ENCODE measurements at regions not wholly inside any gene's neighbourhood (a gene's known extent, or its start where the extent isn't known, plus 50 kb on each side); places are given as distances from the start of the nearest gene placed in this dataset.

- ATAC-seq (no peak), DNase-seq (ENCODE audit: missing footprints) (no peak)
- intact Hi-C loops (cut with DNase I): no loop called here
Observed at GRCh38 chr6:45754432-45754831, 261.2 kb downstream of the CLIC5 start.

- ATAC-seq: no peak
- DNase-seq (ENCODE audit: missing footprints): no peak
- intact Hi-C loops (cut with DNase I): no loop called here
Observed at GRCh38 chr6:45746046-45746445, 269.6 kb downstream of the CLIC5 start.

GRCh38 chr6:45743028-45743615, 272.5 kb downstream of the CLIC5 start:
- DNase-seq (ENCODE audit: missing footprints) (no peak), ATAC-seq (no peak)
- intact Hi-C loops (cut with DNase I): no loop called here

GRCh38 chr6:45742591-45742990, 273.1 kb downstream of the CLIC5 start:
- ATAC-seq (no peak), DNase-seq (ENCODE audit: missing footprints) (no peak)
- intact Hi-C loops (cut with DNase I): no loop called here

- intact Hi-C loops (cut with DNase I): no loop called here
- no peak for DNase-seq (ENCODE audit: missing footprints)
- ATAC-seq: peak; percentile 37
Observed at GRCh38 chr6:45741437-45742171, 274.1 kb downstream of the CLIC5 start.

- ATAC-seq (no peak), DNase-seq (ENCODE audit: missing footprints) (no peak)
- intact Hi-C loops (cut with DNase I): no loop called here
Observed at GRCh38 chr6:45739058-45739457, 276.6 kb downstream of the CLIC5 start.

- ATAC-seq (no peak), DNase-seq (ENCODE audit: missing footprints) (no peak)
- intact Hi-C loops (cut with DNase I): no loop called here
Observed at GRCh38 chr6:45738057-45738455, 277.6 kb downstream of the CLIC5 start.

- no peak for DNase-seq (ENCODE audit: missing footprints)
- no peak for ATAC-seq
- intact Hi-C loops (cut with DNase I): no loop called here
Observed at GRCh38 chr6:45737331-45738056, 278.2 kb downstream of the CLIC5 start.

GRCh38 chr6:45736134-45736533, 279.5 kb downstream of the CLIC5 start:
- DNase-seq (ENCODE audit: missing footprints): no peak

GRCh38 chr6:45732731-45733130, 282.9 kb downstream of the CLIC5 start:
- DNase-seq (ENCODE audit: missing footprints) (no peak), ATAC-seq (no peak)
- intact Hi-C loops (cut with DNase I): no loop called here

More at GRCh38 chr6:45736134-45736533, 279.5 kb downstream of the CLIC5 start:
- ATAC-seq: no peak
- intact Hi-C loops (cut with DNase I): no loop called here

- ATAC-seq (peak; percentile 65), DNase-seq (ENCODE audit: missing footprints) (no peak)
- intact Hi-C loops (cut with DNase I): no loop called here
Observed at GRCh38 chr6:45730232-45730631, 285.4 kb downstream of the CLIC5 start.

- intact Hi-C loops (cut with DNase I): no loop called here
- ATAC-seq (no peak), DNase-seq (ENCODE audit: missing footprints) (no peak)
Observed at GRCh38 chr6:45728674-45729073, 287.0 kb downstream of the CLIC5 start.

- ATAC-seq: no peak
- DNase-seq (ENCODE audit: missing footprints): no peak
- intact Hi-C loops (cut with DNase I): no loop called here
Observed at GRCh38 chr6:45727819-45728449, 287.7 kb downstream of the CLIC5 start.

GRCh38 chr6:45727228-45727627, 288.4 kb downstream of the CLIC5 start:
- DNase-seq (ENCODE audit: missing footprints) (no peak), ATAC-seq (peak; percentile 44)
- intact Hi-C loops (cut with DNase I): no loop called here

- no peak for DNase-seq (ENCODE audit: missing footprints)
- ATAC-seq: no peak
- intact Hi-C loops (cut with DNase I): no loop called here
Observed at GRCh38 chr6:45726444-45726843, 289.2 kb downstream of the CLIC5 start.

- no peak for ATAC-seq
- intact Hi-C loops (cut with DNase I): no loop called here
- DNase-seq (ENCODE audit: missing footprints): no peak
Observed at GRCh38 chr6:45724511-45724910, 291.1 kb downstream of the CLIC5 start.

- intact Hi-C loops (cut with DNase I): no loop called here
- ATAC-seq: no peak
- no peak for DNase-seq (ENCODE audit: missing footprints)
Observed at GRCh38 chr6:45724027-45724426, 291.6 kb downstream of the CLIC5 start.

- intact Hi-C loops (cut with DNase I): no loop called here
- DNase-seq (ENCODE audit: missing footprints) (no peak), ATAC-seq (no peak)
Observed at GRCh38 chr6:45722876-45723275, 292.8 kb downstream of the CLIC5 start.

- DNase-seq (ENCODE audit: missing footprints): no peak
- intact Hi-C loops (cut with DNase I): no loop called here
- ATAC-seq: no peak
Observed at GRCh38 chr6:45721665-45722064, 294.0 kb downstream of the CLIC5 start.

GRCh38 chr6:45718871-45719270, 296.8 kb downstream of the CLIC5 start:
- intact Hi-C loops (cut with DNase I): no loop called here
- ATAC-seq (no peak), DNase-seq (ENCODE audit: missing footprints) (no peak)
